Uterus (tissue), 2 donors: ENCODE measurements at regions not wholly inside any gene's neighbourhood (a gene's known extent, or its start where the extent isn't known, plus 50 kb on each side); places are given as distances from the start of the nearest gene placed in this dataset.

Source experiments
- CTCF ChIP-seq, 4 experiments: fragments of 200-600 bp in 2 of 4; fragments of 450-650 bp in 2 of 4; sonication (generic) in 2 of 4; IDR thresholded peaks; one replicate each; pipeline ENCODE4 v1.5.1; 2016 to 2019; ENCODE audit warnings: antibody characterized with exemption in 4 of 4, mild to moderate bottlenecking in 2 of 4, moderate library complexity in 1 of 4
- POLR2A ChIP-seq, 2 donors: fragments of 450-650 bp; IDR thresholded peaks; one replicate each; pipeline ENCODE4 v1.6.1; 2016; ENCODE audit warnings: antibody characterized with exemption in 2 of 2, mild to moderate bottlenecking in 1 of 2, moderate library complexity in 1 of 2

GRCh38 chr11:96899971-96900370, 510.2 kb downstream of the JRKL start:
- TF ChIP-seq CTCF (IDR thresholded peaks at IDR 0.05) (no peak), POLR2A (IDR thresholded peaks at IDR 0.05) (no peak)
